ENCODE measurements at regions not wholly inside any gene's neighbourhood (a gene's known extent, or its start where the extent isn't known, plus 50 kb on each side); places are given as distances from the start of the nearest gene placed in this dataset.
"Not testable (repeated sequence)": the region's sequence is repeated elsewhere in the genome, so short reads cannot be mapped to it uniquely, and the experiment has no call there.

- peaks cover 3% of the 10 kb centered on the region for H3K27me3 Mint-ChIP-seq
- H3K4me3 Mint-ChIP-seq: no peak overlapping the region
- H3K27ac Mint-ChIP-seq: no peak overlapping the region
- no peaks in the 10 kb centered on the region for H3K4me1 Mint-ChIP-seq (ENCODE audit: low read depth)
- H3K36me3 Mint-ChIP-seq (ENCODE audit: low read depth): no peaks in the 10 kb centered on the region
- no peaks in the 10 kb centered on the region for H3K9me3 Mint-ChIP-seq
These were observed 89.9 kb upstream of the CIBAR2 start for GRCh38 chr16:85202051-85202601.

GRCh38 chr16:85202631-85203461 is 90.6 kb upstream of the CIBAR2 start:
- peaks cover 3% of the 10 kb centered on the region for H3K27me3 Mint-ChIP-seq
- no peak overlapping the region for H3K27ac Mint-ChIP-seq
- no peaks in the 10 kb centered on the region for H3K4me1 Mint-ChIP-seq (ENCODE audit: low read depth)
- no peaks in the 10 kb centered on the region for H3K9me3 Mint-ChIP-seq
- H3K36me3 Mint-ChIP-seq (ENCODE audit: low read depth): no peaks in the 10 kb centered on the region
- H3K4me3 Mint-ChIP-seq: no peak overlapping the region

- H3K27ac Mint-ChIP-seq: no peak overlapping the region
- no peaks in the 10 kb centered on the region for H3K9me3 Mint-ChIP-seq
- no peak overlapping the region for H3K4me3 Mint-ChIP-seq
- no peaks in the 10 kb centered on the region for H3K4me1 Mint-ChIP-seq (ENCODE audit: low read depth)
- peaks cover 3% of the 10 kb centered on the region for H3K27me3 Mint-ChIP-seq
- H3K36me3 Mint-ChIP-seq (ENCODE audit: low read depth): no peaks in the 10 kb centered on the region
These were observed 91.2 kb upstream of the CIBAR2 start for GRCh38 chr16:85203462-85203813.

- no peak overlapping the region for H3K4me3 Mint-ChIP-seq
- no peaks in the 10 kb centered on the region for H3K4me1 Mint-ChIP-seq (ENCODE audit: low read depth)
- no peaks in the 10 kb centered on the region for H3K9me3 Mint-ChIP-seq
- no peak overlapping the region for H3K27ac Mint-ChIP-seq
- H3K36me3 Mint-ChIP-seq (ENCODE audit: low read depth): no peaks in the 10 kb centered on the region
- peaks cover 3% of the 10 kb centered on the region for H3K27me3 Mint-ChIP-seq
These were observed 92.2 kb upstream of the CIBAR2 start for GRCh38 chr16:85204242-85205010.

GRCh38 chr16:85205257-85205656 is 93.0 kb upstream of the CIBAR2 start:
- not testable (repeated sequence) for H3K4me1 Mint-ChIP-seq (ENCODE audit: low read depth); H3K27ac Mint-ChIP-seq; H3K9me3 Mint-ChIP-seq; H3K27me3 Mint-ChIP-seq; H3K36me3 Mint-ChIP-seq (ENCODE audit: low read depth); H3K4me3 Mint-ChIP-seq

- H3K4me3 Mint-ChIP-seq: no peak overlapping the region
These were observed 93.6 kb upstream of the CIBAR2 start for GRCh38 chr16:85205747-85206471.

GRCh38 chr16:85206472-85207356 is 94.4 kb upstream of the CIBAR2 start:
- Mint-ChIP-seq H3K27me3 (peaks cover 3% of the 10 kb centered on the region), H3K4me1 (ENCODE audit: low read depth) (no peaks in the 10 kb centered on the region), H3K36me3 (ENCODE audit: low read depth) (no peaks in the 10 kb centered on the region), H3K9me3 (no peaks in the 10 kb centered on the region), H3K4me3 (no peak overlapping the region), H3K27ac (no peak overlapping the region)

More at GRCh38 chr16:85205747-85206471, 93.6 kb upstream of the CIBAR2 start:
- Mint-ChIP-seq H3K9me3 (no peaks in the 10 kb centered on the region), H3K4me1 (ENCODE audit: low read depth) (no peaks in the 10 kb centered on the region), H3K27me3 (peaks cover 3% of the 10 kb centered on the region), H3K27ac (no peak overlapping the region), H3K36me3 (ENCODE audit: low read depth) (no peaks in the 10 kb centered on the region)

GRCh38 chr16:85207357-85207921 is 95.2 kb upstream of the CIBAR2 start:
- Mint-ChIP-seq H3K4me1 (ENCODE audit: low read depth) (no peaks in the 10 kb centered on the region), H3K9me3 (no peaks in the 10 kb centered on the region), H3K27ac (no peak overlapping the region), H3K27me3 (peaks cover 3% of the 10 kb centered on the region), H3K36me3 (ENCODE audit: low read depth) (no peaks in the 10 kb centered on the region), H3K4me3 (no peak overlapping the region)

GRCh38 chr16:85208181-85208580 is 95.9 kb upstream of the CIBAR2 start:
- Mint-ChIP-seq H3K9me3 (no peaks in the 10 kb centered on the region), H3K36me3 (ENCODE audit: low read depth) (no peaks in the 10 kb centered on the region), H3K27ac (no peak overlapping the region), H3K4me1 (ENCODE audit: low read depth) (no peaks in the 10 kb centered on the region), H3K4me3 (no peak overlapping the region), H3K27me3 (peaks cover 3% of the 10 kb centered on the region)

- Mint-ChIP-seq H3K4me1 (ENCODE audit: low read depth) (no peaks in the 10 kb centered on the region), H3K4me3 (no peak overlapping the region), H3K36me3 (ENCODE audit: low read depth) (no peaks in the 10 kb centered on the region), H3K27ac (no peak overlapping the region), H3K9me3 (no peaks in the 10 kb centered on the region), H3K27me3 (peaks cover 3% of the 10 kb centered on the region)
These were observed 96.6 kb upstream of the CIBAR2 start for GRCh38 chr16:85208643-85209520.

- H3K27ac Mint-ChIP-seq: no peak overlapping the region
- no peaks in the 10 kb centered on the region for H3K36me3 Mint-ChIP-seq (ENCODE audit: low read depth)
- H3K4me3 Mint-ChIP-seq: no peak overlapping the region
- no peaks in the 10 kb centered on the region for H3K9me3 Mint-ChIP-seq
- peaks cover 3% of the 10 kb centered on the region for H3K27me3 Mint-ChIP-seq
- no peaks in the 10 kb centered on the region for H3K4me1 Mint-ChIP-seq (ENCODE audit: low read depth)
These were observed 97.4 kb upstream of the CIBAR2 start for GRCh38 chr16:85209526-85210121.

GRCh38 chr16:85210423-85211169 is 98.3 kb upstream of the CIBAR2 start:
- H3K27ac Mint-ChIP-seq: no peak overlapping the region
- H3K27me3 Mint-ChIP-seq: peaks cover 3% of the 10 kb centered on the region
- no peaks in the 10 kb centered on the region for H3K9me3 Mint-ChIP-seq
- H3K4me3 Mint-ChIP-seq: no peak overlapping the region
- no peaks in the 10 kb centered on the region for H3K4me1 Mint-ChIP-seq (ENCODE audit: low read depth)
- H3K36me3 Mint-ChIP-seq (ENCODE audit: low read depth): no peaks in the 10 kb centered on the region

Data from stimulated activated naive CD8-positive, alpha-beta T cell treated with anti-CD3 and anti-CD28 coated beads, Interleukin-15, Interleukin-2, amounts not matched to agents 100 ng/mL and 50 ng/mL, for 24 hours (primary cell).